Progenitor cell of endocrine pancreas (in vitro differentiated cells): ENCODE measurements at regions not wholly inside any gene's neighbourhood (a gene's known extent, or its start where the extent isn't known, plus 50 kb on each side); places are given as distances from the start of the nearest gene placed in this dataset.

Experiments
- DNase-seq: peaks from one replicate; pipeline ENCODE4 v3.0.0; 2021; ENCODE audit warnings: low spot score; ENCODE audit not compliant: unreplicated experiment
- H3K27ac Mint-ChIP-seq: 2 replicates; pipeline ENCODE4 v1.8.0; 2021; ENCODE audit warnings: mild to moderate bottlenecking, moderate library complexity, mixed read lengths
- H3K27me3 Mint-ChIP-seq: 2 replicates; pipeline ENCODE4 v1.8.0; 2021; ENCODE audit warnings: mixed read lengths
- H3K36me3 Mint-ChIP-seq: 2 replicates; pipeline ENCODE4 v1.8.0; 2022; ENCODE audit warnings: mixed read lengths; ENCODE audit not compliant: insufficient read depth
- H3K4me1 Mint-ChIP-seq: 2 replicates; pipeline ENCODE4 v1.8.0; 2021; ENCODE audit warnings: low read depth, mixed read lengths
- H3K4me3 Mint-ChIP-seq: 2 replicates; pipeline ENCODE4 v1.8.0; 2021; ENCODE audit warnings: low read depth, mild to moderate bottlenecking, moderate library complexity, mixed read lengths
- H3K9me3 Mint-ChIP-seq: 2 replicates; pipeline ENCODE4 v1.8.0; 2021; ENCODE audit warnings: low read depth, mixed read lengths
- CTCF ChIP-seq: fragments of 200-600 bp; sonication (generic); IDR thresholded peaks from one replicate; pipeline ENCODE4 v1.5.0; 2021; ENCODE audit warnings: antibody characterized with exemption, mild to moderate bottlenecking; ENCODE audit not compliant: unreplicated experiment

GRCh38 chr2:156671706-156672361 is 235.7 kb downstream of the GPD2 start:
- Mint-ChIP-seq H3K27me3 (no peaks in the 10 kb centered on the region), H3K9me3 (peaks cover 20% of the 10 kb centered on the region), H3K36me3 (peaks cover 8% of the 10 kb centered on the region), H3K27ac (no peak overlapping the region), H3K4me1 (peaks cover 14% of the 10 kb centered on the region), H3K4me3 (no peak overlapping the region)
- TF ChIP-seq CTCF, result no peak
- no peak for DNase-seq

- Mint-ChIP-seq H3K9me3 (peaks cover 15% of the 10 kb centered on the region), H3K27ac (no peak overlapping the region), H3K4me1 (peaks cover 14% of the 10 kb centered on the region), H3K4me3 (no peak overlapping the region), H3K27me3 (no peaks in the 10 kb centered on the region), H3K36me3 (peaks cover 6% of the 10 kb centered on the region)
- no peak for DNase-seq
- no peak for TF ChIP-seq CTCF
Observed at GRCh38 chr2:156672556-156673332, 236.6 kb downstream of the GPD2 start.

- H3K4me1 Mint-ChIP-seq, result peaks cover 14% of the 10 kb centered on the region
- no peak for TF ChIP-seq CTCF
- no peak overlapping the region for H3K27ac Mint-ChIP-seq
- H3K36me3 Mint-ChIP-seq, result peaks cover 4% of the 10 kb centered on the region
- peaks cover 10% of the 10 kb centered on the region for H3K9me3 Mint-ChIP-seq
- no peaks in the 10 kb centered on the region for H3K27me3 Mint-ChIP-seq
- DNase-seq, result no peak
- H3K4me3 Mint-ChIP-seq, result no peak overlapping the region
Observed at GRCh38 chr2:156673333-156673615, 237.1 kb downstream of the GPD2 start.

- H3K4me1 Mint-ChIP-seq, result peaks cover 14% of the 10 kb centered on the region
- no peak for DNase-seq
- no peaks in the 10 kb centered on the region for H3K36me3 Mint-ChIP-seq
- H3K27ac Mint-ChIP-seq, result no peak overlapping the region
- no peak overlapping the region for H3K4me3 Mint-ChIP-seq
- no peak for TF ChIP-seq CTCF
- no peaks in the 10 kb centered on the region for H3K27me3 Mint-ChIP-seq
- H3K9me3 Mint-ChIP-seq, result peaks cover 3% of the 10 kb centered on the region
Observed at GRCh38 chr2:156673981-156674380, 237.8 kb downstream of the GPD2 start.

GRCh38 chr2:156675896-156676295 is 239.7 kb downstream of the GPD2 start:
- Mint-ChIP-seq H3K27me3 (no peaks in the 10 kb centered on the region), H3K9me3 (no peaks in the 10 kb centered on the region), H3K36me3 (no peaks in the 10 kb centered on the region), H3K4me1 (peaks cover 14% of the 10 kb centered on the region), H3K27ac (no peak overlapping the region), H3K4me3 (no peak overlapping the region)
- TF ChIP-seq CTCF, result no peak
- DNase-seq, result no peak
